Skin epidermis (tissue), 12 donors: ENCODE measurements at regions not wholly inside any gene's neighbourhood (a gene's known extent, or its start where the extent isn't known, plus 50 kb on each side); places are given as distances from the start of the nearest gene placed in this dataset.
A peak's percentile ranks its signal among the peaks of the same experiment; 100 is the strongest.

ENCODE experiments used
- H3K27ac ChIP-seq, 21 experiments: fragments of 200-600 bp; sonication (generic) in 11 of 21; one replicate each; pipeline ENCODE4 v1.5.0; 2020; ENCODE audit warnings: mild to moderate bottlenecking in 3 of 21, inconsistent platforms in 2 of 21, moderate library complexity in 2 of 21
- H3K4me3 ChIP-seq, 7 experiments: fragments of 200-600 bp; sonication (generic) in 2 of 7; one replicate each; pipeline ENCODE4 v1.5.0; 2020; ENCODE audit warnings: inconsistent platforms in 2 of 7, mild to moderate bottlenecking in 2 of 7, moderate library complexity in 1 of 7

DNA sequence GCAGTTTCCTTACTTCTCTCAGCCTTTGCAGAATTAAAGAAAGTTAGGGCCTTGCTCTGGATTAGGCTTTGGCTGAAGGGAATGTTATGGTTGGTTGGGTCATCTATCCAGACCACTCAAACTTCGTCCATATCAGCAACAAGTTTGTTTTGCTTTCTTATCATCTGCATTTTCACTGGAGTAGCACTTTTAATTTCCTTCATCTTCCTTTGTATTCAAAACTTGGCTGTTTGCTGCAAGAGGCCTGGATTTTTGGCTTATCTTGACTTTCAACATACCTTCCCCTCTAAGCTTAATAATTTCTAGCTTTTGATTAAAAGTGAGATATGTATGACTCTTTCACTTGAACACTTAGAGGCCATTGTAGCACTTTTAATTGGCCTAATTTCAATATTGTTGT is 126.7 kb upstream of the CENPE start:
- no peak overlapping the region for H3K4me3 ChIP-seq
- no peak overlapping the region for H3K27ac ChIP-seq

GRCh38 chr4:103318327-103318726 is 120.2 kb upstream of the CENPE start:
- H3K4me3 ChIP-seq, result no peak overlapping the region
- no peak overlapping the region for H3K27ac ChIP-seq

DNA sequence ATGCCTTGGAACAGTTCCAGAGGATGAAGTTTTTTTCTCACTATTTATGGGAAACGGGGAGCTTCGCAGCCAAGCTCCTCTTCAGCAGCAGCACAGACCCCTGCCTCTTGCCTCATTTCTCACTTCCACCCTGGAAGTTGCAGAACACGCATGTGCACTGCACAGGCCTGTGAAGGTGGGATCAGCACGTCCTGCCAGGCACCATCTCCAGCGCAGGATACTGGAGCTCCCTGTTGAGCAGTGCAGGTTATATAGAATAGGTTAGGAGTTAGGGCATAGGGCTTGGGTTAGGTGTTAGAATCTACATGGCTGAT is 110.1 kb upstream of the CENPE start:
- Histone ChIP-seq H3K27ac (no peak overlapping the region), H3K4me3 (no peak overlapping the region)

DNA sequence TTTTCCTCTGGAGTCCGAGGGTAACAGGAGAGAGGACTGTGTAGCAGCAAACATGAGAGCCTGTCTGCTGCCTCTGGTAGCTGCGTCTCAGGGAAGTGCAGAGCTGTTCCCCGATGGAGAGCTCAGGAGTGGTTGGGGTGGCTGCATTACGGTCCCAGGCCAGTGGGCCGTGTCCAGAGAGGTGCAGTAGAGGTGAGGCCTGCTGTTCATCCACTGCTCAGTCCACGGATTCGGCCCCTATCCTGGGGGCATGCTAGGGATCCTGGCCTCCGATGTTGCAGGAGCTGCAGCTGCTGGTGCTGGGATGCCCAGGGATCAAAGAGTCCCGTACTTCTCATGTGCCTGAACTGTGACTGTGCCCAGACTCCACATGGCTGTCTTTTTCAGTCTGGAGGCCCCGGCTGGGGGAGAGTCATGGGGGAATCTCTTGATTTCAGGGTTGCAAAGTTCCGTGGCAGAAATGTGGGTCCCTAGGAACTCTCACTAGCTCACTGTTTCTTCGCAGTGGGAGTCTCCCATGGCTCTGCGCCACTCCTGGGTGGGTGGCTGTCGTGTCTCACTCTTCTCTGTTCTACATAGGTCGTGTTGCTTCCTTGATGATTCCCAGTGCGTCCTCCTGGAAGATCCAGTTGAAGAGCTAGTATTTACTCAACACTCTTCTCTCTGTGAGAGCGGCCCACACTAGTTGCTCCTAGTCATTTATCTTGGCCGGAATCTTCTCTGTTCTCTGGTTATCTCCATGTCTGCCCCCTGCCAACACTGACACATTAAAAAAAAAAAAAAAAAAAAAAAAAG is 109.5 kb upstream of the CENPE start:
- Histone ChIP-seq H3K27ac (peak overlapping the region in 3 of 21 experiments; percentile 2 to 30 (median 5)), H3K4me3 (no peak overlapping the region)

- Histone ChIP-seq H3K27ac (peak overlapping the region in 3 of 21 experiments; percentile 2 to 30 (median 5)), H3K4me3 (no peak overlapping the region)
Measured at GRCh38 chr4:103306870-103307375, 108.8 kb upstream of the CENPE start.

DNA sequence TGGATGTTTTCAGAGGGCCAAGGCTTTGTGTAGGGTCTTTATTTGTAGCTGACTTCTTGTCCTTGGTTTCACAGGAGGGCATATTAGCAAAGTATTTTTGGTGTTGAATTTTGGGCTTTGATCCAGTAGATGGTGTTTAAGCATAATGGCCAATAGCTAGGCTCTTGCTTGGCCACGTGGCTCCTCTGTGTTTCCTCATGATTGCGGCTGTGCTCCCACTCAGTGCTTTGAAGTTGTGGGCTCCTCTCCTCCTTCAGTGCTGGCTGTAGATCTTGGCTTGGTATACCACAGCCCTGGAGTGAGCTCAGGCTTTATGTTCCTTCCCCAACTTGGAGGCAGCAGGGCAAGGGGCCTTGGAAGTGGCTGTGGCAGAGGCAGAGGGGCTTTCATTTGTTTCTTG is 107.2 kb upstream of the CENPE start:
- Histone ChIP-seq H3K4me3 (no peak overlapping the region), H3K27ac (no peak overlapping the region)

DNA sequence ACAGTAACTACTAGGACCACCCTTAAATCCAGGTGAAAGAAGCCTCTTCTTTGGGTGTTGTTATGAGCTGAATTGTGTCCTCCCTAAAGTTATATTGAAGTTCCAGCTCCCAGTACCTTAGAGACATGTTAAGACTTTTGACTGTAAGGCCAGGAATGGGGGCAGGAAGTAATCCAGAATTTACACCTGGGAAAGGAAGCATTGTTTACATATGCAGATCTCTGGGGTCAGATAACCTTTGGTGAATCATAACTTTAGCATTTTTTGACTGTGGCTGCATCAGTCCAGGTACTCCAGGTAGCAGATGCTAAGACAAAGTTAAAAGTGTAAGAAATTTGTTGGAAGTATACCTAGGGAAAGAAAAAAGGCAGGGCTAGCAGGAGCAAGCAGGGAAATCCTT is 104.9 kb upstream of the CENPE start:
- H3K27ac ChIP-seq, result no peak overlapping the region

DNA sequence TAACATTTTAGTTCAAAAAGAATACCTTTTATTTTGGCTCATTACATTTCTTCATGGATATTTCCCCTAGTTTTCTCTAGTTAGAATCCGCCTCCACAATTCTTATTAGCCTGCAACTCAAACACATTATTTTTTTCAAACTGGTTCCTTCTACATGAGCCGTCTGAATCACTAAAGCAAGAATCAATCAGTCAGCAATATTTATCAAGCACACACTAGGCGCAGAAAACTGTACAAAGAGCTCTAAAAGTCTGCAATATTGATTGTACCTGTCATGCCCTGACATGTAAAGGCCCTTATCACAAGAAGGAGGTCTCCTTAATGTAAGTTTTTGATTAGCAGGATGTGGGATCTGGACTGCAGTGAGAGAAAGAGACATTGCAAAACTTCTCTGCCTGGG is 94.8 kb upstream of the CENPE start:
- H3K4me3 ChIP-seq, result no peak overlapping the region
- H3K27ac ChIP-seq, result no peak overlapping the region

More for the DNA sequence above, 104.9 kb upstream of the CENPE start:
- no peak overlapping the region for H3K4me3 ChIP-seq

- Histone ChIP-seq H3K27ac (no peak overlapping the region), H3K4me3 (no peak overlapping the region)
Measured at GRCh38 chr4:103292373-103292772, 94.2 kb upstream of the CENPE start.

DNA sequence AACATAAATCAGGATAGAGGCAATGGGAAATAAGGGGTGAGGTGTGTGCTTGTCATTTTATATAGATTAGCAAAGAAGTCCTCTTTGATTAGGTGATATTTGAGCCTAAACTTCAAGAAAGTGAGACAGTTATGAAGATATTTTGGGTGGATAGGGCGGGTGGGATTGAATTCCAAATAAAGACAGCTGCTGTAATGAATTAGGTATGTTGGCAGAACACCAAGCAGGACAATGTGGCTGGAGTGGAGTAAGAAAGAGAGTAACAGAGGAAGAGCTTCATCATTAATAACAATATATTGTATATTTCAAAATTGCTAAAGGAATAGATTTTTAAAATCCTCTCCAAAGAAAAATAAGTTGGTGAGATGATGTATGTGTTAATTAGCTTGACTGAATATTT is 91.0 kb upstream of the CENPE start:
- H3K4me3 ChIP-seq, result no peak overlapping the region

DNA sequence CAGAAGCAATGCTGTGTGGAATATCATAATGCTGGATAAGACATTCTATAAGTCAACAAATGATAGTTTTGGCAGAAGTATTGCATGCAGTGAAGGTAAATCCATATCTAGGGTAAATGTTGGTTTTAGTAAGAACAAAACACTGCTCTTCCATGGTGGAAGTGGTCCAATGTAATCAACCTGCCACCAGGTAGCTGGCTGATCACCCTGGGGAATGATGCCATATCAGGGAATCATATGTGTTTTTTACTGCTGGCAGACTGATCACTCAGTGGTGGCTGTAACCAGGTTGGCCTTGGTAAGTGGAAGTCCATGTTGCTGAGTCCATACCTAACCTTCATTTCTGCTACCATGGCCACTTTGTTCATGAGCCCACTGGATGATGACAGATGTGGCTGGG is 74.0 kb upstream of the CENPE start:
- H3K27ac ChIP-seq, result no peak overlapping the region
- no peak overlapping the region for H3K4me3 ChIP-seq

More for the DNA sequence above, 91.0 kb upstream of the CENPE start:
- no peak overlapping the region for H3K27ac ChIP-seq

- H3K27ac ChIP-seq, result no peak overlapping the region
Measured at GRCh38 chr4:103268746-103269145, 70.6 kb upstream of the CENPE start.

GRCh38 chr4:103264905-103265304 is 66.8 kb upstream of the CENPE start:
- Histone ChIP-seq H3K27ac (no peak overlapping the region), H3K4me3 (no peak overlapping the region)

More at GRCh38 chr4:103268746-103269145, 70.6 kb upstream of the CENPE start:
- H3K4me3 ChIP-seq, result no peak overlapping the region

DNA sequence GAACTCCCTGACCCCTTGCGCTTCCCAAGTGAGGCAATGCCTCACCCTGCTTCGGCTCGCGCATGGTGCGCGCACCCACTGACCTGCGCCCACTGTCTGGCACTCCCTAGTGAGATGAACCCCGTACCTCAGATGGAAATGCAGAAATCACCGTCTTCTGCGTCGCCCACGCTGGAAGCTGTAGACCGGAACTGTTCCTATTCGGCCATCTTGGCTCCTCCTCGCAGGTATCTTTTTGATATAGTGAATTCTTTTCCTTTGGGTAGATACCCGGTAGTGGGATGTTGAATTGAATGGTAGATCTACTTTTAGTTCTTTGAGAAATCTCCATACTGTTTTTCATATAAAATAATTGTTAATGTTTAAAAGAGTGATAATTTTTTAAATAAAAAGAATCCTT is 57.9 kb upstream of the CENPE start:
- peak overlapping the region in 1 of 7 experiments; percentile 25 for H3K4me3 ChIP-seq
- H3K27ac ChIP-seq, result peak overlapping the region in 1 of 21 experiments; percentile 44
